ENCODE measurements at regions not wholly inside any gene's neighbourhood (a gene's known extent, or its start where the extent isn't known, plus 50 kb on each side); places are given as distances from the start of the nearest gene placed in this dataset.
"Not testable (repeated sequence)": the region's sequence is repeated elsewhere in the genome, so short reads cannot be mapped to it uniquely, and the experiment has no call there.

DNA sequence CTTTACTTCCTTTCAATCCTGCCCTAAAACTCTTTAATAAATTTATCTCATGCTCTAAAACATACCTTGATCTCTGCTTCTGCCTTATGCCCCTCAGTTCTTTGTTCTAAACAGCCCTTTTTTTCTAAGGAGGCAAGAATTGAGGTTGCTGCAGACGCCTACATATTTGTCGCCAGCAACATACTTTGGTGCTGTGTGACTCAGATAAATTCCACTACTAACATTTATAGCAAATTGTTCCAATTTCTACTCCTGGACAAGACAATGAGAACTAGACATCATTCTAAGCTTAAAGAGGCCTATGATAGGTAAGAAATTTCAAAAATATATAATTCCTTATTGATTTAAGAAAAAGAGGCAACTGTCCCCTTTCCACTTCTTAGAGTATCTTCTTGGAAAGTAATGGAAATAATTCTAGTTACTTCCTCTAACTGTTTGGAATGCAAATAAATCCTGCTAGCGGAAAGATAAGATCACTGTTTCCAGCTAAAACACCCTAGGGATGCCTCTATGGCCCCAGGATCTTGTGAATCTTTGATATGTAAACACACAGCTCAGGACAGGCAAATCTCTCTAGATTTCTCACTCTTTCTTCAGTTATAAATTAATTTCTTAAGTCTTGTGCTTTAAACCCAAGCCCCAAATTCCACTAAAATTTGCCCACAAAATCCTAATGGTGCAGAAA is 869.1 kb downstream of the KCNT2 start:
- Histone ChIP-seq H3K27me3 (ENCODE audit: insufficient read depth, low read length) (no peaks in the 10 kb centered on the region), H3K36me3 (ENCODE audit: insufficient read depth, low read depth, low read length) (no peaks in the 10 kb centered on the region), H3K9me3 (ENCODE audit: insufficient read depth, low read depth, low read length) (no peaks in the 10 kb centered on the region), H3K4me3 (ENCODE audit: low read length) (no peak overlapping the region), H3K4me1 (ENCODE audit: insufficient read depth, low read length) (no peaks in the 10 kb centered on the region; the same call in 1 of the 2 replicates), H3K27ac (ENCODE audit: low read length) (no peak overlapping the region), H3K9ac (ENCODE audit: low read depth, low read length) (no peak overlapping the region)

DNA sequence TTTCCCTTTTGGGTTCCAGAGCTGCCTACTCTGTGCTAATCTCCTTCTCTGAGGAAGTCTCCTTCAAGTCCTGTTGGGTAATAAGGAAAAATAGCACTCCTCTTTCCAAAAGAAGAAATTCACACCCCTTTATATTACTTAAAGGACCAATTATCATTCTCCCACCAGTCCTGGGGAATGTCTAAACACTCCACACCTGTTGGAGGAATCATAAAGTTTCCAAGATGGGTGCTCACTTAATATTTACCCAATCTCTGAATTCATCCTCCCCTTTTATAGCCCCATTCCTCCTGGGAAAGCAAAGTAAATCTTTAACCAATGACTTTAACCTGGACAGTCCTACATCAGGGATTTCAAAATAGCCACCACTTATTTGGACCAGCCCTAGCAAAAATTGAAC is 873.1 kb downstream of the KCNT2 start:
- H3K36me3 ChIP-seq (ENCODE audit: insufficient read depth, low read depth, low read length): no peaks in the 10 kb centered on the region
- H3K4me1 ChIP-seq (ENCODE audit: insufficient read depth, low read length): no peaks in the 10 kb centered on the region
- no peaks in the 10 kb centered on the region for H3K9me3 ChIP-seq (ENCODE audit: insufficient read depth, low read depth, low read length)
- H3K27ac ChIP-seq (ENCODE audit: low read length): no peak overlapping the region
- no peak overlapping the region for H3K4me3 ChIP-seq (ENCODE audit: low read length)
- H3K9ac ChIP-seq (ENCODE audit: low read depth, low read length): no peak overlapping the region
- no peaks in the 10 kb centered on the region for H3K27me3 ChIP-seq (ENCODE audit: insufficient read depth, low read length)

DNA sequence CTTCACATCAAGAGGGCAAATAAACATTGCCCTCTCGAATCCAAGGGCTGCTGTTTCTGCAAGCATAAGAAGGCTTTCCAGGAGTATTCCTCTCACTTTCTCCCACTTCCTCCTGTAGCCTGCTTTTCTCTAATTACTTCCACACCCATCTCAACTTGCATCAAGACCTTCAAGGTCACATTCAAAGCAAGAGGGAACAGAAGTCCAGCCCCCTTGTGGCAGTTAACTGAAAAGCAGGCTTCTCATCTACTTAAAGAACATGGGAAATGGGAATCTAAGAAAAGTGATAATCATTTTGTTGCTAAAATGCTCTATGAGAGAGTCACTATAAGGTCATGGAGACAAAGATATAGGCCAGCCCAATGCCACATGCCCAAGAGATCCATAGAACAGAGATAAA is 874.4 kb downstream of the KCNT2 start:
- H3K9me3 ChIP-seq (ENCODE audit: insufficient read depth, low read depth, low read length): no peaks in the 10 kb centered on the region
- H3K4me3 ChIP-seq (ENCODE audit: low read length): no peak overlapping the region
- H3K4me1 ChIP-seq (ENCODE audit: insufficient read depth, low read length): no peaks in the 10 kb centered on the region
- no peaks in the 10 kb centered on the region for H3K36me3 ChIP-seq (ENCODE audit: insufficient read depth, low read depth, low read length)
- H3K27ac ChIP-seq (ENCODE audit: low read length): no peak overlapping the region
- no peaks in the 10 kb centered on the region for H3K27me3 ChIP-seq (ENCODE audit: insufficient read depth, low read length)
- H3K9ac ChIP-seq (ENCODE audit: low read depth, low read length): no peak overlapping the region

DNA sequence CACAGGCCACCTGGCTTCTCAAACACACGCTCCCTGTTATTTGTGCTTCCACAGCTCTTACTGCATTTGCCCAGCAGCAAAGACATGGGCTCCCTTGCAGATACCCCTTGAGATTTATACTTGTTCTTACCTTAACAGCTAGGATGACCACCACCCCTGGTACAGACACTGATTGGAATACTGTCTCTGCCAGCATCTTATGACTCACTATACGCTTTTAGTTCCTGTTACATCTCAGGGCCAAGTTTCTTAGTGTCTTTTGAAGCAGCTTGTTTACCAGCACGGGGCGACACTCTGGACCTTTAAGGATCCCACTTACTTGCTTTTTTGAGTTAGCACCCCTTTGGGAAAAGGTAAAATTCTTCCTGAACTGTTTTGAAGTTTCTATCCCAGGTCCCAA is 874.8 kb downstream of the KCNT2 start:
- H3K9ac ChIP-seq (ENCODE audit: low read depth, low read length): no peak overlapping the region
- no peak overlapping the region for H3K27ac ChIP-seq (ENCODE audit: low read length)
- no peaks in the 10 kb centered on the region for H3K4me1 ChIP-seq (ENCODE audit: insufficient read depth, low read length)
- H3K4me3 ChIP-seq (ENCODE audit: low read length): no peak overlapping the region
- no peaks in the 10 kb centered on the region for H3K27me3 ChIP-seq (ENCODE audit: insufficient read depth, low read length)
- H3K9me3 ChIP-seq (ENCODE audit: insufficient read depth, low read depth, low read length): no peaks in the 10 kb centered on the region
- no peaks in the 10 kb centered on the region for H3K36me3 ChIP-seq (ENCODE audit: insufficient read depth, low read depth, low read length)

DNA sequence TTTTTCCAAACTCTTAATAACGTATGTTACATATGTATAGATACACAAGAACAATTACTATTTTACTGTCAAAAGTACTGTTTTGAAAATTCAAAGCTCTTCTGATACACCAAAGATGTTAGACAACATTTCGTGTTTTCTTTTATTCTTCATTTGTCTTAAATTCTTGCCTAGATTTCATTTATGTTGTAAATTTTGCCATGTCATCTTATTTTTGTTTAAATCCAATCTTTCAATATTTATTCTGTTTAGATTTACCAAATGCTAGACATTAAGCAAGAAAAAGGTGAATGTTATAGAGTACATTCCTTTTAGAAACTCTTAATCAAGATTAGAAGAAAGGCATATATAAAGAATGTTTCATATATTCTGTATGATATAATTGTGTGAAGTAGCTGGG is 876.9 kb downstream of the KCNT2 start:
- H3K27ac ChIP-seq (ENCODE audit: low read length): no peak overlapping the region
- no peak overlapping the region for H3K9ac ChIP-seq (ENCODE audit: low read depth, low read length)
- no peak overlapping the region for H3K4me3 ChIP-seq (ENCODE audit: low read length)
- no peaks in the 10 kb centered on the region for H3K27me3 ChIP-seq (ENCODE audit: insufficient read depth, low read length)
- no peaks in the 10 kb centered on the region for H3K4me1 ChIP-seq (ENCODE audit: insufficient read depth, low read length)
- no peaks in the 10 kb centered on the region for H3K9me3 ChIP-seq (ENCODE audit: insufficient read depth, low read depth, low read length)
- H3K36me3 ChIP-seq (ENCODE audit: insufficient read depth, low read depth, low read length): no peaks in the 10 kb centered on the region

DNA sequence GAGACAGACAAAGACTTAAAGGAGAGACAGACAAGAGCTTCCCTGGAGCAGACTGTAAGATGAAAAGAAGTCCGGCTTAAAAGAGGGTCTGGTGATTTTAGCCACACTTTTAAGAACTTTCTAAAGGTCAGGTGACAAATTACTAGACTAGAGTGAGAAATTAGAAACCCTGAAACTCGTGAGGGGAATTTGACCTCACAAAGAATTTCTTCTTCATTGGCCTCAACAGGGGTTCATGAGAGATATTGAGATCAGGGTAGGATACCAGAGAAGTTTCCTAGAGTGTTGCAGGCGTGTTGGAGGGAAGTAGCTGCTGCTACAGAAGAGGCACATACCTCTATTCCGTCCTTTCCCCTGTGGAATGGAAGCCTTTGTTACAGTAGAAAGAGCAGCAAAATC is 884.4 kb downstream of the KCNT2 start:
- Histone ChIP-seq H3K9ac (ENCODE audit: low read depth, low read length) (no peak overlapping the region), H3K36me3 (ENCODE audit: insufficient read depth, low read depth, low read length) (no peaks in the 10 kb centered on the region), H3K27ac (ENCODE audit: low read length) (no peak overlapping the region), H3K27me3 (ENCODE audit: insufficient read depth, low read length) (no peaks in the 10 kb centered on the region), H3K4me3 (ENCODE audit: low read length) (no peak overlapping the region), H3K4me1 (ENCODE audit: insufficient read depth, low read length) (no peaks in the 10 kb centered on the region), H3K9me3 (ENCODE audit: insufficient read depth, low read depth, low read length) (no peaks in the 10 kb centered on the region)

DNA sequence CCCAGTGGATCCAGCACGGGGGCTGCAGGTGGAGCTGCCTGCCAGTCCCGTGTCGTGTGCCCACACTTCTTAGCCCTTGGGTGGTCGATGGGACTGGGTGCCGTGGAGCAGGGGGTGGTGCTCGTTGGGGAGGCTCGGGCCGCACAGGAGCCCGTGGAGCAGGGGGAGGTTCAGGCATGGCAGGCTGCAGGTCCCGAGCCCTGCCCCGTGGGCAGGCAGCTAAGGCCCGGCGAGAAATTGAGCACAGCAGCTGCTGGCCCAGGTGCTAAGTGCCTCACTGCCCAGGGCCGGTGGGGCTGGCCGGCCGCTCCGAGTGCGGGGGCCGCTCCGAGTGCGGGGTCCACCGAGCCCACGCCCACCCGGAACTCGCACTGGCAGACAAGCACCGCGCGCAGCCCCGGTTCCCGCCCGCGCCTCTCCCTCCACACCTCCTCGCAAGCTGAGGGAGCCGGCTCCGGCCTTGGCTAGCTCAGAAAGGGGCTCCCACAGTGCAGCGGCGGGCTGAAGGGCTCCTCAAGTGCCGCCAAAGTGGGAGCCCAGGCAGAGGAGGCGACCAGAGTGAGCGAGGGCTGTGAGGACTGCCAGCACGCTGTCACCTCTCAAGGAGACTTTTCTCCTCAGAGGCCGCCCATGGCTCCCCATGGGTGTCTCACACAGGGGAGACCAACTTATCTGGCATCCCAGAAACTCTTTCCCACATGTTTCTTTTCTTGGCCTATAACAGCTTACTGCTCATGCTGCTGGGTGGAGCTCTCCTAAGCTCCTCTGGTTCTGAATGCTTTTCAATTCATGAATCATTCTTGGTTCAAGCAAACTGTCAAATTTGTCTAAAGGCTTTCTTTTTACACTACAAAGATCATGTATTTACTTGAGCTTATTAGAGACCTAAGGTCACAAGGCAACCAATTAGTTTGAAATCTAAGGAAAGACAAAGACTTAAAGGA is 885.1 kb downstream of the KCNT2 start:
- H3K36me3 ChIP-seq (ENCODE audit: insufficient read depth, low read depth, low read length); H3K9me3 ChIP-seq (ENCODE audit: insufficient read depth, low read depth, low read length); H3K27me3 ChIP-seq (ENCODE audit: insufficient read depth, low read length); H3K4me3 ChIP-seq (ENCODE audit: low read length); H3K9ac ChIP-seq (ENCODE audit: low read depth, low read length); H3K27ac ChIP-seq (ENCODE audit: low read length); H3K4me1 ChIP-seq (ENCODE audit: insufficient read depth, low read length): not testable (repeated sequence)

DNA sequence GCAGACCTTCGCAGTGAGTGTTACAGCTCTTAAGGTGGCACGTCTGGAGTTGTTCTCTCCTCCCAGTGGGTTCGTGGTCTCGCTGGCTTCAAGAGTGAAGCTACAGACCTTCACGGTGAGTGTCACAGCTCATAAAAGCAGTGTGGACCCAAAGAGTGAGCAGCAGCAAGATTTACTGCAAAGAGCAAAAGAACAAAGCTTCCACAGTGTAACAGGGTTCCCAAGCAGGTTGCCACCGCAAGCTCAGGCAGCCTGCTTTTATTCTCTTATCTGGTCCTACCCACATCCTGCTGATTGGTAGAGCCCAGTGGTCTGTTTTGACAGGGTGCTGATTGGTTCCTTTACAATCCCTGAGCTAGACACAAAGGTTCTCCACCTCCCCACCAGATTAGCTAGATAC is 886.1 kb downstream of the KCNT2 start:
- H3K4me3 ChIP-seq (ENCODE audit: low read length); H3K27ac ChIP-seq (ENCODE audit: low read length); H3K4me1 ChIP-seq (ENCODE audit: insufficient read depth, low read length); H3K9me3 ChIP-seq (ENCODE audit: insufficient read depth, low read depth, low read length); H3K27me3 ChIP-seq (ENCODE audit: insufficient read depth, low read length); H3K36me3 ChIP-seq (ENCODE audit: insufficient read depth, low read depth, low read length); H3K9ac ChIP-seq (ENCODE audit: low read depth, low read length): not testable (repeated sequence)

DNA sequence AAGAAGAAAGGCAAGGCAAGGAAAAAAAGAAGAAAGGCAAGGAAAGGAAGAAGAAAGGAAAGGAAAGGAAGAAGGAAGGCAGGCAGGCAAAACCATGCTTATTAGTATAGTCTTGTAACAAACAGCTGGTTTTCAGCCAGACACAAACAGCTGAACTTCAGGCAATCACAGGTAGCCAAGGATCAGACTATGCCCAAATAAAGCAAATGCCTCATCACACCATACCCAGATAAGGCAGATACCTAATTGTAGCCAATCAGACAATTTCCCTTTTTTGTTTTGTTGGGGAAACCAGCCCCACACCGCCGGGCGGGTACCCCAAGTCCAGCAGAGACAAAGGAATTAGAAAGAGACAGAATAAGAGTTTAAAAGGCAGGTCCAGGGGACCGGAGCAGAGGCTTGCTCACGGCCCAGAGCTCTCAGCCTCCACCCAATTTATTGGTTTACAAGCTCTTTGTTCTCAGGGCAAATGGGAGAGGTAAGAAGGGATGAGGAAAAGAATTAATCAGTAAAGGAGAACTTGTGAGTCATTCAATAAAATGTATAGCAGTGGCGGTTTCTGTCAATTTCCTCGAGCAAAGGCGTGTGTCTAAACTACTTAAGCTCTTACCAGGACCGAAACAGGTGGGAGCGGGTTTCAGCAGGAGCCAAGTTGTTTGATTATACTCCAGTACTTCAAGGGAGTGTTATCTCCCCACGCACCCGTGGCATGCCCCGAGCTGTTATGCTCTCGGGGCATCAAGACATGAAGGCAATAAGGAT is 886.8 kb downstream of the KCNT2 start:
- Histone ChIP-seq H3K4me3 (ENCODE audit: low read length) (no peak overlapping the region), H3K9me3 (ENCODE audit: insufficient read depth, low read depth, low read length) (no peaks in the 10 kb centered on the region), H3K4me1 (ENCODE audit: insufficient read depth, low read length) (peaks cover 3% of the 10 kb centered on the region; the same call in 1 of the 2 replicates), H3K27ac (ENCODE audit: low read length) (no peak overlapping the region), H3K9ac (ENCODE audit: low read depth, low read length) (no peak overlapping the region), H3K27me3 (ENCODE audit: insufficient read depth, low read length) (no peaks in the 10 kb centered on the region), H3K36me3 (ENCODE audit: insufficient read depth, low read depth, low read length) (no peaks in the 10 kb centered on the region)

DNA sequence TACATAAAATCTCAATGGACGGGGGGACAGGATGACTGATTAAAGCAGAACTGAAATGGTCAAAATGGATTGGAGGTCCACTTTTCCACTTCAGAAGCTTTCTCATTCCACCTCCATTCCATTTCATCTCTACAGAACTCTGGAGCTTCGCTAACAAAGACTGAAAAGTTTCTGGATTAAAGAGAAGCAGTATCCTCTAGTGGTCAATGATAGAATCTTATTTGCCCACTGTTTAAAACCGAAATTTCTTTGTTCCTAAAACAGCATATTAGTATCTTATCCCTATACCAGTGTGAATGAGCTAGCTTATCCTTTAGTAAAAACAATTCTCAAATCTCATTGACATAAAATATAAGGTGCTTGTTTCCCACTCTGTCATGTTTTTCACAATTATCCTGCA is 890.6 kb downstream of the KCNT2 start:
- Histone ChIP-seq H3K4me3 (ENCODE audit: low read length) (no peak overlapping the region), H3K9me3 (ENCODE audit: insufficient read depth, low read depth, low read length) (no peaks in the 10 kb centered on the region), H3K27me3 (ENCODE audit: insufficient read depth, low read length) (no peaks in the 10 kb centered on the region), H3K4me1 (ENCODE audit: insufficient read depth, low read length) (peaks cover 7% of the 10 kb centered on the region), H3K36me3 (ENCODE audit: insufficient read depth, low read depth, low read length) (no peaks in the 10 kb centered on the region), H3K27ac (ENCODE audit: low read length) (no peak overlapping the region), H3K9ac (ENCODE audit: low read depth, low read length) (no peak overlapping the region)

DNA sequence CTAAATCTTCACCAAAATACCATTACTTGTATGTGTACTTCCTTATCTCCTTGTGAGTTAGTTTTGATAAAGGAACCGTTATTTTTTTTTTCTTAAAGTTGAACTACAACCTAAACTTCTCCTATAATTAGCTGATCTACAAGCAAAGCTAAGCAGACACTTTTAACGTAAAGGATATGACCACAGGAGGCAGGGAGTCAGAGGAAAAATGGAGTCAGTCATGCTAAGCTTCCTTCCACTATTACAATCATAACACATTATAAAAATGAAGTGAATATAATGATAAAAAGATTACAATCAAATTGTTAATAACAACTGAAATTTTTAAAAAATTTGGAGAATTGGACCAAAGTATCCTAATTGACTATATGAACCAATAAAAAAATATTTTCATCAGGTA is 892.6 kb downstream of the KCNT2 start:
- H3K27ac ChIP-seq (ENCODE audit: low read length): no peak overlapping the region
- no peak overlapping the region for H3K4me3 ChIP-seq (ENCODE audit: low read length)
- no peaks in the 10 kb centered on the region for H3K27me3 ChIP-seq (ENCODE audit: insufficient read depth, low read length)
- no peak overlapping the region for H3K9ac ChIP-seq (ENCODE audit: low read depth, low read length)
- peaks cover 7% of the 10 kb centered on the region for H3K4me1 ChIP-seq (ENCODE audit: insufficient read depth, low read length)
- no peaks in the 10 kb centered on the region for H3K9me3 ChIP-seq (ENCODE audit: insufficient read depth, low read depth, low read length)
- H3K36me3 ChIP-seq (ENCODE audit: insufficient read depth, low read depth, low read length): no peaks in the 10 kb centered on the region
